OCI-LY7 (cell line): ENCODE measurements at regions not wholly inside any gene's neighbourhood (a gene's known extent, or its start where the extent isn't known, plus 50 kb on each side); places are given as distances from the start of the nearest gene placed in this dataset.

Experiments used
- BruUV-seq: library from RNA; stranded (reverse); fragments of 400-500 nt; replicated peaks from 2 replicates; lab custom pipeline; 2021; lab: Mats Ljungman, UMichigan
- CTCF ChIA-PET: fragments of 300-600 bp; sonication (Branson Sonifier 250); formaldehyde crosslinking; loops from one replicate; lab custom pipeline; 2022; ENCODE audit warnings: antibody characterized with exemption; ENCODE audit not compliant: unreplicated experiment; lab: Charles Lee
- POLR2A ChIA-PET: fragments of 300-600 bp; sonication (Branson Sonifier 250); formaldehyde crosslinking; loops from one replicate; lab custom pipeline; 2022; ENCODE audit warnings: antibody characterized with exemption; lab: Charles Lee
- DNase-seq: peaks from one replicate; pipeline ENCODE4 v3.0.0-alpha.2; 2015; ENCODE audit warnings: low spot score
- H2AFZ ChIP-seq: fragments of 200-600 bp; sonication (generic), shearing (Covaris generic); 2 replicates; pipeline ENCODE4 v1.6.1; 2014; ENCODE audit warnings: mild to moderate bottlenecking, antibody characterized with exemption, low read length, moderate library complexity
- H3K27ac ChIP-seq: fragments of 200-600 bp; sonication (generic); 2 replicates; pipeline ENCODE4 v1.5.1; 2014; ENCODE audit warnings: mixed run types, low read depth, mild to moderate bottlenecking, moderate library complexity, low read length, inconsistent platforms; ENCODE audit not compliant: poor library complexity, severe bottlenecking
- H3K36me3 ChIP-seq: fragments of 200-600 bp; sonication (generic); 2 replicates; pipeline ENCODE4 v1.6.1; 2014; ENCODE audit warnings: mild to moderate bottlenecking, antibody characterized with exemption, low read length, moderate library complexity, mixed read lengths; ENCODE audit not compliant: insufficient read depth
- H3K4me1 ChIP-seq: fragments of 200-600 bp; sonication (generic); 2 replicates; pipeline ENCODE4 v1.5.1; 2014; ENCODE audit warnings: mild to moderate bottlenecking, low read length; ENCODE audit not compliant: insufficient read depth, poor library complexity, severe bottlenecking
- H3K4me2 ChIP-seq: fragments of 200-600 bp; sonication (generic); 2 replicates; pipeline ENCODE4 v1.6.1; 2014; ENCODE audit warnings: mild to moderate bottlenecking, low read length
- H3K4me3 ChIP-seq: fragments of 200-600 bp; sonication (generic); 2 replicates; pipeline ENCODE4 v1.5.1; 2014; ENCODE audit warnings: mild to moderate bottlenecking, low read depth, low read length; ENCODE audit not compliant: poor library complexity, severe bottlenecking
- H3K79me2 ChIP-seq: fragments of 200-600 bp; sonication (generic); 2 replicates; pipeline ENCODE4 v1.6.1; 2016; ENCODE audit warnings: low read depth, mild to moderate bottlenecking, low read length, moderate library complexity, mixed read lengths; ENCODE audit not compliant: insufficient read depth
- H3K9me2 ChIP-seq: fragments of 200-600 bp; sonication (generic); 2 replicates; pipeline ENCODE4 v1.6.1; 2016; ENCODE audit warnings: mild to moderate bottlenecking, low read length, mixed read lengths; ENCODE audit not compliant: insufficient read depth
- H3K9me3 ChIP-seq: fragments of 200-600 bp; sonication (generic); 2 replicates; pipeline ENCODE4 v1.6.1; 2014; ENCODE audit warnings: mild to moderate bottlenecking, mixed run types, low read length, mixed read lengths
- H4K20me1 ChIP-seq: fragments of 200-600 bp; sonication (generic); 2 replicates; pipeline ENCODE4 v1.6.1; 2014; ENCODE audit warnings: mild to moderate bottlenecking, antibody characterized with exemption, low read length, moderate library complexity, mixed read lengths; ENCODE audit not compliant: insufficient read depth
- CTCF ChIP-seq: fragments of 200-600 bp; sonication (generic); conservative IDR thresholded peaks from 2 replicates; pipeline ENCODE4 v1.5.1; 2014; ENCODE audit warnings: mild to moderate bottlenecking, antibody characterized with exemption, low read length, moderate library complexity, mixed read lengths
- EZH2phosphoT487 ChIP-seq: fragments of 200-600 bp; sonication (generic); IDR thresholded peaks from 2 replicates; pipeline ENCODE4 v1.6.1; 2018; ENCODE audit warnings: low read depth, borderline replicate concordance, mild to moderate bottlenecking, mixed run types, antibody characterized with exemption, low read length, moderate library complexity, mixed read lengths
- intact Hi-C: fragments of 100-400 bp; cut with micrococcal nuclease; formaldehyde crosslinking; loops from one replicate; pipeline ENCODE4 v1.10.0; 2022; ENCODE audit not compliant: unreplicated experiment

- Histone ChIP-seq H3K27ac (no peak overlapping the region), H3K9me2 (no peaks in the 10 kb centered on the region)
- intact Hi-C loops: no loop called here
Observed at GRCh38 chr10:128854204-128854603, 612.8 kb upstream of the MGMT start.

GRCh38 chr10:128854963-128855362, 612.1 kb upstream of the MGMT start:
- Histone ChIP-seq H3K9me2 (no peaks in the 10 kb centered on the region), H3K9me3 (no peaks in the 10 kb centered on the region), H3K4me3 (no peak overlapping the region), H3K4me1 (no peaks in the 10 kb centered on the region), H3K79me2 (no peaks in the 10 kb centered on the region), H4K20me1 (no peaks in the 10 kb centered on the region), H3K27ac (no peak overlapping the region), H3K36me3 (no peaks in the 10 kb centered on the region), H2AFZ (no peak overlapping the region), H3K4me2 (no peak overlapping the region)
- DNase-seq: no peak
- ChIA-PET POLR2A (interaction anchor here (1.0 kb wide), 1 partner anchor 17 kb away, joined by 4 read pairs; no protein-coding TSS in a partner anchor), CTCF (no interaction called here)
- no TSS peak for BruUV-seq
- intact Hi-C loops: no loop called here
- TF ChIP-seq CTCF (no peak), EZH2phosphoT487 (no peak)

More at GRCh38 chr10:128854204-128854603, 612.8 kb upstream of the MGMT start:
- POLR2A ChIA-PET: interaction anchor here (0.8 to 1.0 kb wide), 2 partner anchors 18 to 56 kb away, joined by 3 to 4 read pairs; no protein-coding TSS in a partner anchor
- no TSS peak for BruUV-seq
- Histone ChIP-seq H4K20me1 (no peaks in the 10 kb centered on the region), H3K4me2 (no peak overlapping the region), H3K36me3 (no peaks in the 10 kb centered on the region), H2AFZ (no peak overlapping the region), H3K9me3 (no peaks in the 10 kb centered on the region), H3K4me3 (no peak overlapping the region), H3K79me2 (no peaks in the 10 kb centered on the region), H3K4me1 (no peaks in the 10 kb centered on the region)
- TF ChIP-seq EZH2phosphoT487 (no peak), CTCF (no peak)
- CTCF ChIA-PET: no interaction called here
- no peak for DNase-seq

GRCh38 chr10:128855618-128856428, 611.2 kb upstream of the MGMT start:
- H3K4me2 ChIP-seq: no peak overlapping the region
- H2AFZ ChIP-seq: no peak overlapping the region
- H3K9me2 ChIP-seq: no peaks in the 10 kb centered on the region
- H3K36me3 ChIP-seq: no peaks in the 10 kb centered on the region
- no peak overlapping the region for H3K4me3 ChIP-seq
- intact Hi-C loops: no loop called here
- no peaks in the 10 kb centered on the region for H3K79me2 ChIP-seq
- no peak overlapping the region for H3K27ac ChIP-seq
- POLR2A ChIA-PET: interaction anchor here (0.9 kb wide), 1 partner anchor 15 kb away, joined by 3 read pairs; no protein-coding TSS in a partner anchor
- no TSS peak for BruUV-seq
- no peaks in the 10 kb centered on the region for H4K20me1 ChIP-seq
- DNase-seq: no peak
- no peak for TF ChIP-seq EZH2phosphoT487
- TF ChIP-seq CTCF: no peak
- no peaks in the 10 kb centered on the region for H3K9me3 ChIP-seq
- CTCF ChIA-PET: no interaction called here
- H3K4me1 ChIP-seq: no peaks in the 10 kb centered on the region
